Activated naive CD4-positive, alpha-beta T cell treated with anti-CD3 and anti-CD28 coated beads, Interleukin-2, amount 50 U/mL, for 16 hours (primary cell): ENCODE measurements at regions not wholly inside any gene's neighbourhood (a gene's known extent, or its start where the extent isn't known, plus 50 kb on each side); places are given as distances from the start of the nearest gene placed in this dataset.

Source experiments
- DNase-seq: peaks from one replicate; pipeline ENCODE4 v3.0.0-alpha.2; 2020

- DNase-seq: no peak
Measured at GRCh38 chr18:45448871-45449270, 166.4 kb upstream of the SLC14A2 start.

- no peak for DNase-seq
Measured at GRCh38 chr18:45449418-45450227, 165.7 kb upstream of the SLC14A2 start.

- no peak for DNase-seq
Measured at GRCh38 chr18:45456090-45457021, 158.9 kb upstream of the SLC14A2 start.

- DNase-seq: no peak
Measured at GRCh38 chr18:45458033-45458432, 157.2 kb upstream of the SLC14A2 start.

GRCh38 chr18:45462179-45462578 lies 153.1 kb upstream of the SLC14A2 start:
- DNase-seq: no peak

- no peak for DNase-seq
Measured at GRCh38 chr18:45463451-45463850, 151.8 kb upstream of the SLC14A2 start.

GRCh38 chr18:45464619-45465018 lies 150.7 kb upstream of the SLC14A2 start:
- DNase-seq: no peak

GRCh38 chr18:45467293-45467692 lies 148.0 kb upstream of the SLC14A2 start:
- DNase-seq: no peak

- no peak for DNase-seq
Measured at GRCh38 chr18:45467945-45468344, 147.3 kb upstream of the SLC14A2 start.

- no peak for DNase-seq
Measured at GRCh38 chr18:45478889-45479288, 136.4 kb upstream of the SLC14A2 start.

GRCh38 chr18:45480219-45481015 lies 134.9 kb upstream of the SLC14A2 start:
- no peak for DNase-seq

- DNase-seq: no peak
Measured at GRCh38 chr18:45481821-45482220, 133.5 kb upstream of the SLC14A2 start.

- DNase-seq: no peak
Measured at GRCh38 chr18:45482286-45482685, 133.0 kb upstream of the SLC14A2 start.

GRCh38 chr18:45487581-45487980 lies 127.7 kb upstream of the SLC14A2 start:
- DNase-seq: no peak

GRCh38 chr18:45488645-45489044 lies 126.6 kb upstream of the SLC14A2 start:
- DNase-seq: no peak

GRCh38 chr18:45493830-45494229 lies 121.4 kb upstream of the SLC14A2 start:
- no peak for DNase-seq

- no peak for DNase-seq
Measured at GRCh38 chr18:45494811-45495210, 120.5 kb upstream of the SLC14A2 start.

GRCh38 chr18:45496741-45497140 lies 118.5 kb upstream of the SLC14A2 start:
- no peak for DNase-seq

GRCh38 chr18:45497595-45498286 lies 117.5 kb upstream of the SLC14A2 start:
- DNase-seq: no peak

- DNase-seq: no peak
Measured at GRCh38 chr18:45498287-45498658, 117.0 kb upstream of the SLC14A2 start.

- no peak for DNase-seq
Measured at GRCh38 chr18:45503990-45504389, 111.3 kb upstream of the SLC14A2 start.

GRCh38 chr18:45505497-45506206 lies 109.6 kb upstream of the SLC14A2 start:
- DNase-seq: no peak
